G401 (cell line): ENCODE measurements at regions not wholly inside any gene's neighbourhood (a gene's known extent, or its start where the extent isn't known, plus 50 kb on each side); places are given as distances from the start of the nearest gene placed in this dataset.

Experiments used
- DNase-seq: peaks from one replicate; pipeline ENCODE4 v3.0.0-alpha.2; 2015; ENCODE audit warnings: low spot score
- in situ Hi-C: cut with HindIII; loops from 2 replicates; pipeline ENCODE4 v1.10.0; 2016; ENCODE audit warnings: low sequenced_read_pairs, mixed read lengths

DNA sequence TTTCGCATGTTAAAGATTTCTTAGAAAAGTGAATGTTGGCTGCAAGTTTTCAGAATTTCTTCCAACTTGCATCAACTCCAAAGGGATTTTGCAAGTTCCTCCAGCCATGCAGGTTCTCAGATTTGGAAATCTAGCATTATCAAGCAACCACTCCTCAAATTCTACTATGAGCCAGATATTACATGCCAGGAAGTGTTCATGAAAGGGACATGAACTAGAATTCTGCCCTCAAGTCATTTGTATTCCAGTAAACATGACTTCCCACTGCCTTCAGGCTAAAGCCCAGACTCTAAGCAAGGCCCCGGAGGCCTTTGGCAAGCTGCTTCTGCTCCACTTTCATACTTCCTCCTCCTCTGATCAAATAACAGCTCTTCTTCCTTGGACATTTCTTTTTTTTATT lies 111.3 kb upstream of the PAPPA start:
- in situ Hi-C loops = no loop called here
- no peak for DNase-seq

DNA sequence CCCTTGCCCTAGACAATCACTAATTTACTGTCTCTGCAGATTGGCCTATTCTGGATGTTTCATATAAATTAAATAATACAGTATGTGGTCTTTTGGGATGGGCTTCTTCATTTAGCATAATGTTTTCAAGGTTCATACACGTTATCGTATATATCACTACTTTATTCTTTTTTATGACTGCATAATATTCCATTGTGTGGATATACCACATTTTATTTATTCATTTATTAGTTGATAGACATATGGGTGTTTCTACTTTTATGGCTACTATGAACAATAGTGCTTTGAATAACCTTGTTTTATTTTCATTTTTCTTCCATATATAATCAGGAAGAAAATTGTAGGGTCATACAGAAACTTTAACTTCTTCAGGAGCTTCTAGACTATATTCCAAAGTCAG lies 108.5 kb upstream of the PAPPA start:
- no peak for DNase-seq
- in situ Hi-C loops = no loop called here

DNA sequence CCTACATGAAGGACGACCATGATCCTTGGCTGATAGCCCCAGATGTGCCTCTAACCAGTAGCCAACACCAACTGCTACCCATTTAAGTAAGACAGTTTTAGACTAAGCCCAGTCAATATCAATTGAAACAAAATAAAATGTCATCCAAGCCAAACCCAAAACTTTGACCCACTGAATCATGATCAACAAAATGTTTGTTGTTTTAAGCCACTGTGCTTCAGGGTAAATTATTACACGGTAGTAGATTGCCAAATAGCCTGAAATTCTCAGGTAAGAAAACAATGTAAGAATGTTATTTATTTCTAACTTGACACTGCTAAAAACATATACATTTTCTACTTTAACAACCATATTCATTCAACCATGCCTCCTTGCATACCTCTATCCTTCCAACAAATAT lies 105.5 kb upstream of the PAPPA start:
- in situ Hi-C loops = no loop called here
- no peak for DNase-seq

DNA sequence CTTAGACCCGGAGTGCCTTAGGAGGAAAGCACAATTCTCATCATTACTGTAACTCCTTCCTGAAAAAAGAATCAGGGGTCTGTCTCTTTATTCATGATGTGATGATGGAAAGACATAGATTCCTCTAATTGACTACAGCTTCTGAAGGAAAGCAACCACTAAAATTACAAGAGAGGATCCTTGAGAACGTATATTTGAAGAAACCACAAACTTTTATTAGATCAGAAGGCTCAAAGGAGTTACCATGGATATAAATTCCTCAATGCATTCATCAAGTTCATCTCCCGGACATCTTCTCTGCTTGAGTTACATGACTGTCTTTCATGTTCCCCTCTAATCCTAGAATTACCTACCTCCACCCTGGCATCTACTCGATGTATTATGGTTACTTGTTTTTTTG lies 104.1 kb upstream of the PAPPA start:
- in situ Hi-C loops = no loop called here
- no peak for DNase-seq

DNA sequence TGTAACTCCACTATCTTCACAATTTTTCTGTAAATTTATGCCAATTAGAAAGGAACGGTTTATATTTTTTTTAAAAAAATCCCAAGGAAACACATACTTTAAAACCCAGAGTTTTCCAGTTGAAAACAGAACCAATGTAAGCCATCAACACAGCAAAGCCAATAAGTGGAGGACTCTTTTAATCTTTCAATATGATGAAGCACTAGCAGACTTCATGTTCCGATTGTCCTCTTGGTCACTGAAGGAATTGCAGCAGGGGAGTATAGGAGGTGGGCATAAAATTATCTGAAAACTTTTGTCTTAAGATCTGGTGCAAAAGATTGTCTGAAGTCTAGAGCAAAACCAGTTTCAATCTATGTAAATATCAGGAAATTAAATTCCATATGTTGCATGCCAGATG lies 102.1 kb upstream of the PAPPA start:
- DNase-seq = no peak
- in situ Hi-C loops = no loop called here

DNA sequence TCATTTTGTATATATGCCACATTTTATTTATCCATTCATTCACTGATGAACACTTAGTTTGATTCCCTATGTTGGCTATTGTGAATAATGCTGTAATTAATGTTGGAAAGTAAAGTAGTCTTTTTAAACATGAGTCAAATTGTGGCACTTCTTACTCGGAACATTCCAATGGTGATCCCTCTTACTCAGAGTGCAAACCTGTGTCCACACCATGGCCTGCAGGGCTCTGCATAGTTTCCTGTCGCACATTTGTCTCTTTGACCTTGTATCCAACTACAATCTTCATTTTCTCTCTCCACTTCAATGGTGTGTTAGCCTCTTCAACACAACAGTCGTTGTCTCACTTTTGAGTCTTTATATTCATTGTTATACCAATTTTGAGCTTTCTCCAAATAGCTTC lies 98.1 kb upstream of the PAPPA start:
- in situ Hi-C loops = no loop called here
- no peak for DNase-seq

DNA sequence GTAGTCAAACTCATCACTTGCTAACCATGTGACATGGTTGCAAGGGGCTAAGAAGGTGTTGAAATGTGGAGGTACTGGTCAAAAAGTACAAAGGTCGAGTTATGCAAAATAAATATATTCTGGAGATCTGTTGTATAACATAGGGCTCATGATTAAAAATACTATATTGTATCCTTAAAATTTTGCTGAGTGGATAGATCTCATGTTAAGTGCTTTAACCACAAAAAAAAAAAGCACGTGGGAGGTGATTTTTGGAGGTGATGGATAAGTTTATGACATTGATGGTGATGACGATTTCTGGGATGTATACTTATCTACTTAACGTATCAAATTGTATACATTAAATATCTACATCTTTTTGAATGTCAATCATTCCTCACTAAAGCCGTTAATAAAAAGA lies 96.2 kb upstream of the PAPPA start:
- no peak for DNase-seq
- in situ Hi-C loops = no loop called here

DNA sequence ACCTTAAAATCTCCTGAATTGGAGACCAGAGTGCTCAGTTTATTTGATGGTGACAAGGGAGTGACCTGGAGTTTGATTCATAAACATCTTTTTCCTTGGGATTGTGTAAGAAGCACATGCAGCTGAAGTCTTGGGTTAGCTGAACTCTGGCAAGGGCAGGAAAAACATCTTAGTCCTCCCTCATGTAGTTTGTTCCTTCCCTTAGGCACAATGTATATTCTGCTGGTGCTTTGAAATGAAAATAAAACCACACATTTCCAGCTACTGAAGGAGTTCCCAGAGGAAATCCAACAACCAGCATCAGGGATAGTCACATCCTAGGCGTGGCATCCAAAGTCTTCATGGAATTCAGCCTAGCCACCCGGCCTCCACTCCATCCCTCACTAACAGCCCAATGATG lies 95.2 kb upstream of the PAPPA start:
- no peak for DNase-seq
- in situ Hi-C loops = no loop called here

DNA sequence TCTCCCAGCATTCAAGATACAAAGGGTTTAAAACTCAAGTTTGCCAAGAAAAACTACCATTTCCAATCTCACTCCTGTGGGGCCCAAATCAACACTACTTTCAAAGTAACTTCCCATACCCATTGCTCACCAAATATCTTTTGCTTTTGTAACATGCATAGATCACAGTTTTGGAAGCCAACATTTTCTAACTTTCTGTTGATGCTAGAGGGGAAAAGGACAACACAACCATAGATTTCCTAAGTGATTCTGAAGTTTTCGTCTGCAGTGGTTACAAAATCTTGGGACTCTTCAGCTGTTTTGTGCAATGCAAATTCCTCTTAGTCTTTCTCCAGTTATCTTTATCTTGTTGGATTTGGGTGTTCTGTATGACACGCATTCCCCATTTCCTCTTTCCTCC lies 94.1 kb upstream of the PAPPA start:
- no peak for DNase-seq
- in situ Hi-C loops = no loop called here

DNA sequence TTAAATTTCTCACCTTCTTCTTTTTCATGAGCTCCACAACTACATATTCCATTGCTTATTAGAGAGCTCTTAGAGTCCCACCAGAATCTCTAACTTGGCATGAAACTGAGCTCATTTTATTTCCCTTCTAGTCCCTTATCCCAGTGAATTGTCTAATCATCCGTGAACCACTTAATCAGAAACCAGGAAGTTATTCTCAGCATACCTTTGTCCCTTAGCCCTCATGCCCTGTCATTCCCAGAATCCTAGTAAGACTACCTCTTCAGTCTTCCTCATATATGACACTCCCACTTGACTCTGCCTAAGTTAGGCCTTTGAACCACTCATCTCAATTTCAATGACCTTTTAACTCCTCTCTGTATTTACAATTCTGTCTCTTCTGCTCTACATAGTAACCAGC lies 93.0 kb upstream of the PAPPA start:
- no peak for DNase-seq
- in situ Hi-C loops = no loop called here

DNA sequence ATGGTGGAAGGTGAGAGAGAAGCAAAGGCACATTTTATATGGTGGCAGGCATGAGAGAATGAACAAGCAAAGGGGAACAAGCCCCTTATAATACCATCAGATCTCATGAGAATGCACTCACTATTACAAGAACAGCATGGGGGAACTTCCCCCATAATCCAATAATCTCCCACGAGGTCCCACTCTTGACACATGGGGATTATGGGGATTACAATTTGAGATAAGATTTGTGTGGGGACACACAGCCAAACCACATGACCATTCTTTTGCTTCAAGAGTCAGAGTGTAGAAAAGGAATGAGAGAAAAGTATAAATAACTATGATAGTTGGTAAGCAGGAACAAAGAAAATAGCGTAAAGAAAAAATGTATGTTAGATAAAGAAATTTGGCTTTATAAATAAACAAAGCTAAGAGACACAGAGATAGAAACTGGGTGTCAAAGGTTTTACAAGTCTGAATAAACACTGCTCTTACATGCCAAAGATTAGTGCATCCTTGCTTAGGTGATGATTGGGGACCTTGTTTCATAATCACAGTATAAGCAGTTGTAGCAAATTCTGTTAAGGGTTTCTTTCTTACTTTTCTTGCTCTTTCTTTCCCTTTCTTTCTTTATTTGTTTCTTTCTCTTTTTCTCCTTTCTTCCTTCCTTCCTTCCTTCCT lies 91.9 kb upstream of the PAPPA start:
- in situ Hi-C loops = no loop called here
- DNase-seq = no peak

DNA sequence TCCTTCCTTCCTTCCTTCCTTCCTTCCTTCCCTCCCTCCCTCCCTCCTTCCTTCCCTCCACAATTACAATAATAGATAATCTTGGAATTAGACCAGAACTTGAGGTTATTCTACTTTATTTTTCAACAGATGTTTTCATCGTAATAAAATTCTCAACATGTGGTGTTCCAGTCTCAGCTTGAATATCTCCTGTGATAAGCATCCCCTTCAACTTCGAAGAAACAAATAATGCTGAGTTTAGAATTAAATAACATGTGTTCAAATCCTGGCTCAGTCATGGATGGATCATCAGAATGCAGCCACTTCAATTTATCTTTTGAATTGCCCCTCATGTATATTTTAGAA lies 91.4 kb upstream of the PAPPA start:
- in situ Hi-C loops = no loop called here
- DNase-seq = no peak

DNA sequence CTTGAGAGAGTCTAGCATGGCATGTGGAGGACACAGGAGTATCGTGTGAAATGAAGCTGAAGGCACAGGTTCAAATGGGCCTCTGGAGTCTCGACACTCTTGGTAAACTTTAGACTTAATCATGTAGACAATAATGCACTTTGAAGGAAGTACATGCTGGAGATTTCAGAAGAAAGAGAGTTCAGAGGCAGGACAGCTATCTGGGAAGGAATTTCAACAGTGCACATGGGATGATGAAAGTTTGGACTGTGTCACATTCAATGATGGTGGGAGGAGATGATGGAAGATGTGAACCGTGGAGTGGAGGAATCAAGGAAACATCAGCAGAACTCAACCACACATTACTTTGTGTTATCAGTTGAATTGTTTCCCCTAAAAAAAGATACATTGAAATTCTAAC lies 88.6 kb upstream of the PAPPA start:
- no peak for DNase-seq
- in situ Hi-C loops = no loop called here

DNA sequence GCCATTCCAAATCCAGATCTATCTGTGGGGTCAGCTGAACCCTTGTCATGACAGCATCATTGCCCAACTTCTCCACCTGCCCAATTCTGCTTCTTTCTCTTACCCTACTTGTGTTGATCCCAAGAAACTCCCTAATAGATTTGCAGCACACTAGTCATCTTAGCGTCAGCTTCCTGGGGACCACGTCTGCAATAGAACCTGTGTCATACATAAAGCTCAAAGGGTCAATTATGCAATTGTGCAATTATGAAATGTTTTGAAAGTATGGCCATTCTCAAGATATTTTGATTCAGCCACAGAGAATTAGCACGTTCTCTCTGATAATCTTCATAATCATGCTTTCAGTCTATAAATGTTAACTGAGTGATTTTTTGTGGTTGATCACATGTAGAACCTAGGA lies 87.4 kb upstream of the PAPPA start:
- in situ Hi-C loops = no loop called here

DNA sequence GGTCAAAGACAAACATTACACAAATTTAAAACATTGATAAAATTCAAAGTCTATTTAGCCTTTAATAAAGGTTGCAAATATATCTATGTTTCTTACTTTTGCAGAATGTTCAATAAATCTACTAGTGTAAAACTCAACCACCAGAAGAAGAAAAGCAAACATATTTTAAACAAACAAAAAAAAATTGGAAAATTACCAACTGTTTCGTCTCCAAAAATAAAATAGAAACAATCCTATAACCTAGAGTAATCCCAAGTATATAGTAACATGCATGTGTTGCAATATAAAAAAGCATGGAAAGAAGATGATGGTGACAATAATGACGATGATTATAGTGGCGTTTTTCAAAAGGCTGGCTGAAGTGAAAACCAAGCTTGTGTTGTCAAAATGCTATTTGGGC lies 86.0 kb upstream of the PAPPA start:
- in situ Hi-C loops = no loop called here
- DNase-seq = no peak

More for the DNA sequence above, 87.4 kb upstream of the PAPPA start:
- DNase-seq = no peak

DNA sequence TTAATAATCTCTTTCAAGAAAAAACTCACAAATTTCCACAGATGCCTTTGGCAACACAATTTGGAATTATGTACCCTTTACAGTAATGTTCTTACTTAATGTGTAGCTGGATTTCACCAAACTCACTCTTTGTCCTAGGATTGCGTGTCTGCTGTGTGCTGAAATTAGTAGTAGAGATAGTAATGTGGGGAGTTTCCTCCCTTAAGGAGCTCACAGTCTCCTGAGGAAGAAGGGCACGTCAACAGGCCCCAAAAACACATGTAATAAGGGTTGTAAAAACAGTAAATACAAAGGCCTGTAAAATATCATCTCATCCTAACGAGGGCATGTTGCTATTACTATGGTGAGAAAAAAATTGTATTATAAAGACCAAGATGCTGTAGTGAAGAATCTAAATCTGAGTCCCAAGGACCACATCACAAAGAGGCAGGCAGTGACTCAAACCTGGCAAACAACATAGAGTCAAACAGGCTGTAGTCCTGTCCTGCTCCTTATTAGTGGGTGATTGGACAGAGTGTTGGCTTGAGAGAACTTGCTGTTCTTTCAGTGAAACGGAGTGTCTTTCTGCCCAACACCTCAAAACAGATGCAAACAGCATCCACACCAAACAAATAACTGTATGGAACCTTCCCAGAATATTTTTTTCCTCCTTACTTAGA lies 83.2 kb upstream of the PAPPA start:
- DNase-seq = no peak
- in situ Hi-C loops = no loop called here

DNA sequence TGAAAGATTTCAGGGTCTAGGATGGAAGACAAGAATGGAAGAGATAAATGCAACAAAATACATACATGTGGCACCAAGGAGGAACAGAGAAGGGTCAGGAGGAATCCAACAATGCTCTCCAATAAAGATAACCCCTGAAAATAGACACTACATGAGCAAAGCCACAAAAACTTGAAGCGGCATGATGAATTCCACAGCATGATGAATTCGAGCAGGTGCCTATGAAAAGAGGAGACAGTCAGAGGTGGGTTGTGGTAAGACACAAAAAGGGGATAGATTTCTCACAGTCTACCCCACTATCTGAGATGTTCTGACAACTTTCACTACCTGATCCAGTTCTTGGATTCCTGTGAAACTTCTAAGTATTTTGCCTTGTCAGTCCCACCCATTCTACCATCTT lies 81.5 kb upstream of the PAPPA start:
- no peak for DNase-seq
- in situ Hi-C loops = no loop called here

DNA sequence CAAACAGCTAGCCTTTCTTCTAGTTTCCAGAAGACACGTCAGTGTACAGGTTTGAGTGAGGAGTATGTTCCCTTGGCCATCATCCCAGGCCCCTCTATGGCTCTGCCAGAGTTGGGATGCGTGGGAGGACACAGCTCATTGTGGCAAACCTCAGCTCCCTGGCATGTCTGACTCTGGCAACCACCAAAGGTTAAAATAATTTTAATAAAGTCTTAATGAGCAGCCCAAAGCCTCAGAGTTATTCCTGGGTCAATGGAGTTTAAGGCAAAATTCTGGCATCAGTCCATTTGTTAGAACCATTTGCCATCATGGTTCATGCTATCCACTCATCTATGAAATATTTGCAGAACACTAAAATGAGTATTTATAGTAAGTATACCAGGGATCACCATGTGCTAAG lies 79.8 kb upstream of the PAPPA start:
- in situ Hi-C loops = no loop called here
- no peak for DNase-seq

DNA sequence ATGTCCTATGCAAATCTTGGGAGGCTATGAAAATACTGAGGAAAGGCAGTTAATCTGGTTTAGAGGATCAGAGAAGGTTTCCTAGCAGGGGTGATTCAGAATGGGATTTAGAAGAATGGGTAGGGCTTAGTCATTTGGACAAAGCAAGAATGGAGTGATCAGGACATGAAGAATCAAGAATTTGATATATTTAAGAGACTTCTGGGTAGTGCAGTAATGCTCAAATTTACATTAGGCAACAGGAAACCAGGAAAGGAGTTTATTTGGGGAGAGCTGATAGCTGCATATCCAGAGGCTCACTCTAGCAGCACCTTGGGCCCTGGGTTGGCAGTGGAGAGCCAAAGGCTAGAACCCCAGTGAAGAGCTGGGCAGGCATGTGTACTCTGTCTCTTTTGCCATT lies 78.9 kb upstream of the PAPPA start:
- DNase-seq = no peak

DNA sequence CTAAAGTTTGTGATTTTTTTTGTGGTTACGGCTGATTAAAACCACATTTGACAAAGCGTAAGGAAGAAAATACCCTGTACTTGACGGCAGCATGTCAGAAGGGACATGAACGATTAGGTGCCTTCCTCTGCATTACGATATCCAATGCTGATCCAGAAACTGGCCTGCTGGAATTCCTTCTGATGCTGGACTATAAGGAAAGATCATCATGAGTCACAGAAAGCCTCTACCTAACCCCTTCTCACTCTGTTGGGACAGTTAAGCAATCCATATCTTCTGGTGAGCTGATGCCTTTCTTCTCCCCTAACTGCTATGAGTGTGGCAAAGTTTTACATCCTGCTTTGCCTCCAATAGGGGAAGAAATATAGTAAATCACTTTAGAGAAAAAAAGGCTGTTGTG lies 78.4 kb upstream of the PAPPA start:
- DNase-seq = no peak
- in situ Hi-C loops = no loop called here

More for the DNA sequence above, 78.9 kb upstream of the PAPPA start:
- in situ Hi-C loops = no loop called here

DNA sequence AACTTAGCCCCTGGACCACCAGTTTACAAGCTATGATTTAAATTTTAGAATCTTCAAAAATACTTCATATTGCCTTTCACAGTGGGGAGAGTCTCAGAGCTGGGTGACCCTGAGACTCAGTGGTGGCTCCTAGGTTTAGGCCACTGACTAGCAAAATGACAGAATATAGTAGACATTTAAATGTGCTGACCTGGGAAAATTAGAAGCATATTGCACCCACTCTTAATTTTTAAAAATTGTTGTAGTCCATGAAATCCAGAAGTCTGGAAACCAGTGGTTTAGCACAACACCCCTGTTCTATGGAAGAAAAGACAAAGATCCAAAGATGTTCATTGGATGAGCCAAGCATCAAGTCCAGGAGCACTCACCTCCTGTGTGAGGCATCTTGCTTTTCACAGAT lies 75.0 kb upstream of the PAPPA start:
- in situ Hi-C loops = no loop called here
- DNase-seq = no peak

DNA sequence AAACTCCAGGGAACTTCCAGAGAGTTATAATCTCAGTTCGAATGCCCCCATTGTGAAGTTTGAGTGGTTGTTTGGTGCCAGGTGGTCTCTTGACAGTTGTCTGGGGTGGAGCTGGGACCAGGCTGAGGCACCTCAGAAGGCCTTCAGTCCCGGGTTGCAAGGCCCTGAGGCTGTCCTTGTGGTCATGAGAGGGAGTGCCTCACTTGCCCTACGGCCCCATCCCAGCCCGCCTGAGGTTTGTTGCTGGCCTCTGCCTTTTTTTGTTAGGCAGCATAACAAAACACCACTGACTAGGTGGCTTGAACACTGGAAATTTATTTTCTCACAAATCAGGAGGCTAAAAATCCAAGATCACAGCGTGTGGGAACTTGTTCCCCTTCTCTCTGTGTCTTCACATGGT lies 73.0 kb upstream of the PAPPA start:
- in situ Hi-C loops = no loop called here

More for the DNA sequence above, 73.0 kb upstream of the PAPPA start:
- DNase-seq = no peak
